Lung (tissue), 11 donors: ENCODE measurements at regions not wholly inside any gene's neighbourhood (a gene's known extent, or its start where the extent isn't known, plus 50 kb on each side); places are given as distances from the start of the nearest gene placed in this dataset.

ENCODE experiments used
- ATAC-seq: fragments of 200-7000 bp; cut with Tn5 transposase; one replicate; pipeline ENCODE4 v1.9.1; 2020; ENCODE audit warnings: moderate number of reproducible peaks; ENCODE audit not compliant: insufficient read depth, low FRiP score
- DNase-seq, 3 donors: peaks; one replicate each; pipeline ENCODE4 v3.0.0-alpha.2; 2013 to 2017
- H3K27ac ChIP-seq, 2 donors: one replicate each; pipeline ENCODE4 v1.5.1; 2013; ENCODE audit warnings: mild to moderate bottlenecking in 2 of 2, moderate library complexity in 2 of 2, control low read depth in 1 of 2, inconsistent platforms in 1 of 2, low read depth in 1 of 2, low read length in 1 of 2
- H3K27me3 ChIP-seq, 3 donors: one replicate each; pipeline ENCODE4 v1.5.1; 2013; ENCODE audit warnings: low read length in 2 of 3; ENCODE audit not compliant: control insufficient read depth in 3 of 3, insufficient read depth in 3 of 3
- H3K36me3 ChIP-seq, 4 donors: one replicate each; pipeline ENCODE4 v1.5.1; 2013; ENCODE audit warnings: low read length in 4 of 4, mild to moderate bottlenecking in 1 of 4, moderate library complexity in 1 of 4; ENCODE audit not compliant: control insufficient read depth in 4 of 4, insufficient read depth in 4 of 4
- H3K4me1 ChIP-seq, 5 donors: one replicate each; pipeline ENCODE4 v1.5.1; 2013; ENCODE audit warnings: low read length in 5 of 5, mild to moderate bottlenecking in 2 of 5, moderate library complexity in 1 of 5; ENCODE audit not compliant: control insufficient read depth in 5 of 5, insufficient read depth in 5 of 5
- H3K4me3 ChIP-seq: one replicate; pipeline ENCODE4 v1.5.1; 2013; ENCODE audit warnings: mild to moderate bottlenecking, control low read depth, moderate library complexity
- H3K9ac ChIP-seq, 2 donors: one replicate each; pipeline ENCODE4 v1.5.1; 2013; ENCODE audit warnings: low read length in 2 of 2, control low read depth in 1 of 2; ENCODE audit not compliant: insufficient read depth in 1 of 2
- H3K9me3 ChIP-seq, 4 donors: one replicate each; pipeline ENCODE4 v1.5.1; 2013; ENCODE audit warnings: low read length in 3 of 4, mild to moderate bottlenecking in 1 of 4, moderate library complexity in 1 of 4; ENCODE audit not compliant: control insufficient read depth in 4 of 4, insufficient read depth in 3 of 4
- CTCF ChIP-seq: IDR thresholded peaks from 2 replicates; pipeline ENCODE4 v1.5.1; 2012; ENCODE audit warnings: mild to moderate bottlenecking; ENCODE audit errors: control extremely low read depth, extremely low read depth
- WGBS, 2 donors: extraction: QIAGEN DNeasy Blood & Tissue Kit; methylation state at CpG; one replicate each; pipeline ENCODE4 v1.1.7; 2013; 5-methylcytosine and 5-hydroxymethylcytosine counted together
- donor health status: control.
- donor health status: control.
- donor health status: Bipolar disorder and iron deficiency.
- donor health status: healthy.
- donor health status: DM: yes; HTN: yes; CAD: no.

GRCh38 chr15:46616033-46616432 lies 981.2 kb downstream of the SQOR start:
- H3K9ac ChIP-seq = no peak overlapping the region
- 89 to 90% methylated on average over 4 of the region's 4 CpGs for WGBS, 2 donors
- H3K36me3 ChIP-seq = no peaks in the 10 kb centered on the region
- DNase-seq (no peak), ATAC-seq (no peak)
- H3K27me3 ChIP-seq = no peaks in the 10 kb centered on the region
- H3K4me1 ChIP-seq = no peaks in the 10 kb centered on the region
- TF ChIP-seq CTCF = no peak
- no peak overlapping the region for H3K27ac ChIP-seq
- no peaks in the 10 kb centered on the region for H3K9me3 ChIP-seq
- no peak overlapping the region for H3K4me3 ChIP-seq

- H3K27ac ChIP-seq = no peak overlapping the region
- H3K36me3 ChIP-seq = no peaks in the 10 kb centered on the region
- H3K4me3 ChIP-seq = no peak overlapping the region
- H3K4me1 ChIP-seq = no peaks in the 10 kb centered on the region
- ATAC-seq = no peak
- no peaks in the 10 kb centered on the region for H3K27me3 ChIP-seq
- TF ChIP-seq CTCF = no peak
- no peak for DNase-seq
- H3K9ac ChIP-seq = no peak overlapping the region
- no peaks in the 10 kb centered on the region for H3K9me3 ChIP-seq
Measured at GRCh38 chr15:46617507-46617906, 982.7 kb downstream of the SQOR start.

GRCh38 chr15:46618984-46619383 lies 984.2 kb downstream of the SQOR start:
- WGBS, 2 donors = 59 to 90% methylated on average over 2 of the region's 2 CpGs
- Histone ChIP-seq H3K4me3 (no peak overlapping the region), H3K36me3 (no peaks in the 10 kb centered on the region), H3K9ac (no peak overlapping the region), H3K27ac (no peak overlapping the region), H3K27me3 (no peaks in the 10 kb centered on the region), H3K4me1 (no peaks in the 10 kb centered on the region), H3K9me3 (no peaks in the 10 kb centered on the region)
- ATAC-seq = no peak
- no peak for TF ChIP-seq CTCF
- no peak for DNase-seq

- no peak for DNase-seq
- no peak for ATAC-seq
- Histone ChIP-seq H3K4me1 (no peaks in the 10 kb centered on the region), H3K36me3 (no peaks in the 10 kb centered on the region), H3K27me3 (no peaks in the 10 kb centered on the region), H3K9me3 (no peaks in the 10 kb centered on the region), H3K9ac (no peak overlapping the region), H3K27ac (no peak overlapping the region), H3K4me3 (no peak overlapping the region)
- TF ChIP-seq CTCF = no peak
Measured at GRCh38 chr15:46620392-46621013, 985.7 kb downstream of the SQOR start.
